Fibroblast of pulmonary artery (primary cell): ENCODE measurements at regions not wholly inside any gene's neighbourhood (a gene's known extent, or its start where the extent isn't known, plus 50 kb on each side); places are given as distances from the start of the nearest gene placed in this dataset.

Experiments used
- DNase-seq: peaks from one replicate; pipeline ENCODE4 v3.0.0-alpha.2; 2010; ENCODE audit warnings: low read depth
- H3K4me3 ChIP-seq: replicated peaks from 2 replicates; pipeline ENCODE4 v1.5.1; 2011; ENCODE audit warnings: low read depth, mild to moderate bottlenecking, control low read depth, low read length, moderate library complexity
- TF ChIP-seq, protein P1 (sequence below): IDR thresholded peaks from 2 replicates; pipeline ENCODE4 v1.5.1; 2011; ENCODE audit warnings: mild to moderate bottlenecking, control low read depth, low read length, inconsistent platforms; ENCODE audit errors: missing control alignments

DNA sequence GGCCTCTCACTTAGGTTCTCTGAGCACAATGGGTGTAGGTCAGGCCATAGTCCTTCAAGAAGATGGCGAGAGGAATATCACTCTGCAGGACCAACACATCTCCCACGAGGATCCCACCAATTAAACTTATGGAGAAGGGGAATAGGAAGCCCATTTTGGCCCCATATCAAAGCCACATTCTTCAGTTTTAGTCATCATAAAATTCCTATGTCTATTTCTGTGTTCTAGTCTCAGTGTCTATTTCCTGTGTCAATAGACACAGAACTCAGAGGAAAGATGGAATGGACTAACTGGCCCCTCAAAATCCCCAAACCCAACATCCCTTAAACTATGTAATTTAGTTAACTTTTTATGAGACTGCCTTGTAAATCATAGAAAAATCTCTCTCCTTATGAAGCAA lies 216.8 kb downstream of the HACE1 start:
- TF ChIP-seq, protein P1, sequence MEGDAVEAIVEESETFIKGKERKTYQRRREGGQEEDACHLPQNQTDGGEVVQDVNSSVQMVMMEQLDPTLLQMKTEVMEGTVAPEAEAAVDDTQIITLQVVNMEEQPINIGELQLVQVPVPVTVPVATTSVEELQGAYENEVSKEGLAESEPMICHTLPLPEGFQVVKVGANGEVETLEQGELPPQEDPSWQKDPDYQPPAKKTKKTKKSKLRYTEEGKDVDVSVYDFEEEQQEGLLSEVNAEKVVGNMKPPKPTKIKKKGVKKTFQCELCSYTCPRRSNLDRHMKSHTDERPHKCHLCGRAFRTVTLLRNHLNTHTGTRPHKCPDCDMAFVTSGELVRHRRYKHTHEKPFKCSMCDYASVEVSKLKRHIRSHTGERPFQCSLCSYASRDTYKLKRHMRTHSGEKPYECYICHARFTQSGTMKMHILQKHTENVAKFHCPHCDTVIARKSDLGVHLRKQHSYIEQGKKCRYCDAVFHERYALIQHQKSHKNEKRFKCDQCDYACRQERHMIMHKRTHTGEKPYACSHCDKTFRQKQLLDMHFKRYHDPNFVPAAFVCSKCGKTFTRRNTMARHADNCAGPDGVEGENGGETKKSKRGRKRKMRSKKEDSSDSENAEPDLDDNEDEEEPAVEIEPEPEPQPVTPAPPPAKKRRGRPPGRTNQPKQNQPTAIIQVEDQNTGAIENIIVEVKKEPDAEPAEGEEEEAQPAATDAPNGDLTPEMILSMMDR: no peak
- peak; percentile 76 for DNase-seq
- no peak overlapping the region for H3K4me3 ChIP-seq

DNA sequence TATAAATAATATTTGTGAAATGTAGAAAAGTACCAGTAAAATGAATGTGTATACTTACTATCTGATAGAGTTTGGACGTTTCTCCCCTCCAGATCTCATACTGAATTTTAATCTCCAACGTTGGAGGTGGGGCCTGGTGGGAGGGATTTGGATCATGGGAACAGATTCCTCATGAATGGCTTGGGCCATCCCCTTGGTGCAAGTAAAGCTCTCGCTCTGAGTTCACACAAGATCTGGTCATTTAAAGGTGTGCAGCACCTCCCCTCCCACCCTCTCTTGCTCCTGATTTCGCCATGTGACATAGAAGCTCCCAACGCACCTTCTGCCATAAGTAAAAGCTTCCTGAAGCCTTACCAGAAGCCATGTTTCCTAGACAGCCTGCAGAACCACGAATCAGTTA lies 219.0 kb downstream of the HACE1 start:
- TF ChIP-seq, protein P1: no peak
- H3K4me3 ChIP-seq: peak overlapping the region; percentile 49
- peak; percentile 66 for DNase-seq

DNA sequence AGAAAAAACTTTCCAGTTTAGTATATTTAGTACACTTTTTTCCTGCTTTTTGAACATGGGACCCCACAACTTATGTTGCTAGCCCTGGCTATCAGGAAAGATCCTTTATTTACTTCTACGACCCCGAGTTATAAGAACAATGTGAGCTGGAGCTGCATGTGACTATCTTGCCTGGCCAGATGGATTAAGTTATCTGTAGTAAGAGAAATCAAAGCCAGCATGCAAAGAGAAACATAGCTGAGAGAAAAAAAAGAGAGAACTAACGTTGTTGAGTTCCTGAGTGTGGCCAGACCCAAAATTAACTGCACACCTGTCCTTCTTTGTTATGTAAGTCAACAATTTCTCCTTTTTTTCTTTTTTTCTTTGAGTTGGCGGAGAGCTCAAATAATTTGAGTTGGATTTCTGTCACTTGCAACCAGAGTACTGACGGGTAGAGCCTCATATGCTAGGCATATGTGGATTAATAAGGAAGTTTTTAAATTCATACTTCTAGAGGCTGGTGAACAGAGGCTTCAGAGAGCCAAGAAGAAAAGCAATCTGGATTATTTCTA lies 219.5 kb downstream of the HACE1 start:
- H3K4me3 ChIP-seq: peak overlapping the region; percentile 49
- DNase-seq: peak; percentile 52
- TF ChIP-seq, protein P1: no peak

DNA sequence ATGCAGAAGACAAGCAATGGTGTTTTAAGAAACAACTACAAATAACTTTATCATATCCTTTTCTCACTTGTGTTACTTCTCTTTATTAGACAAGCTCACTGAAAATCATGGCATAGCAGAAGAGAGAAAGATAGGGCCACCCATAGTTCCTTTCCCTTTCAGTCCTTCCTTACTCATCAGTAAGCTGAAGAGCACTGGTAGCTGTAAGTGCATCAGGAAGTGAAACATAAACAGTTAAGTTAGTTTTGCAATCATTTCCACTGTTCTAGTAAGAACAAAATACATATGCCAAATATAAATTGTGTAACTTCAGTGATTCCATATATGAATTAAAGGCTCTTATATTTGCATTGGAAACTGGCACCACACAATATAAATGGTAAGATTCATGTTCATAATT lies 220.1 kb downstream of the HACE1 start:
- peak; percentile 86 for DNase-seq
- TF ChIP-seq, protein P1: no peak

DNA sequence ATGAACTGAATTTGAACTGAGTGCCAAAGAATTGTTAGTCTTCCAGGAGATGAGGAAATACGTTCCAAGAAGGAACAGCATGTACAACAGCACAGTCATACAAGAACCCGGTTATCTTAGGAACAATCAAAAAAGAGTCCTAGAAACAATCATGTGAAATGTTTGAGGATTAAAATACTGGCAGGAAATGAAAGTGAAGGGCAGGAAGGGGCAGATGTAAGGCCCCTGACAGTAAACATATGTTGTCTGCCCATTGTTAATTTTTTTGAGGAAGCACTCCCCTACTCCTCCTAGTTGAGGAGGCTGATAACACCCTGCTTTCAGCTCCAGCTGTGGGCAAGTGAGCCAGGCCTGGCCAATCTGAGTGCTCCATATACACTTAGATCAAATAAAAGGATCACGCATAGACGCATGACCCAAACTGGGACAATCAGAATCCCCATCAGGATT lies 220.9 kb downstream of the HACE1 start:
- DNase-seq: peak; percentile 97
- TF ChIP-seq, protein P1: no peak
- no peak overlapping the region for H3K4me3 ChIP-seq

More for the DNA sequence above, 220.1 kb downstream of the HACE1 start:
- H3K4me3 ChIP-seq: peak overlapping the region; percentile 49

DNA sequence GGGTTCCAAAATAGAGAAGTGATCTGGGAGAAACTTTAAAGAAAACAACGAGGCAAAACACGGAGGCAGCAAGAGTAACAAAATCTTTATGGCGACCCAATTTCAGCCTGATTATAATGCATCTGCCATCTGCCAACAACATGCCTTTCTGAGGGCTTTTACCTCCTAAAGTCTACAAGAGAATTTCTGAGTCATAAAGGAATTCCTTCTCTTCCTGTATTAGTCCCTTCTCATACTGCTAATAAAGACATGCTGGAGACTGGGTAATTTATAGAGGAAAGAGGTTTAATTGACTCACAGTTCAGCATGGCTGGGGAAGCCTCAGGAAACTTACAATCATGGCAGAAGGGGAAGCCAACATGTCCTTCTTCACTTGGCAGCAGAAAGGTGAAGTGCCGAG lies 226.6 kb downstream of the HACE1 start:
- no peak overlapping the region for H3K4me3 ChIP-seq
- TF ChIP-seq, protein P1: no peak
- peak; percentile 74 for DNase-seq

DNA sequence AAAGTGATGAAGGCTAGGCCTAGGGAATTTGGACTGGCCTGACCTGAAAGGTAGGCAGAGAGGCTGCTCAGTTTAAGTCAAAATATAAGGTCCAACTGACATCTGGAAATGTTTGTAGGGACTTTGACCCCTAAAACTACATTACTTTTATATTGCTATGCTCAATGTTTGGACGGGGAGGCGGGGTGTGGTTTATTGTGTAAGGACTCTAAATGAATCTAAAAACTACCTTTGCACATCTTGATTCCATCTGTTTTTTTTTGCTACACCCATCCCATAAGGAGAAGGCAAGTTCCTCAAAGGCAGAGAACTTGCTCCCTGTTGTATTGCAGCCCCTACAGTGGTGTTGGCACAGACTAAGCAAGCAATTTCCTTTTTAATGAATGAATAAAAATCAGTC lies 227.1 kb downstream of the HACE1 start:
- H3K4me3 ChIP-seq: no peak overlapping the region
- DNase-seq: no peak
- TF ChIP-seq, protein P1: no peak
